Progenitor cell of endocrine pancreas (in vitro differentiated cells): ENCODE measurements at regions not wholly inside any gene's neighbourhood (a gene's known extent, or its start where the extent isn't known, plus 50 kb on each side); places are given as distances from the start of the nearest gene placed in this dataset.

ENCODE experiments used
- DNase-seq: peaks from one replicate; pipeline ENCODE4 v3.0.0; 2021; ENCODE audit warnings: low spot score; ENCODE audit not compliant: unreplicated experiment
- H3K27ac Mint-ChIP-seq: 2 replicates; pipeline ENCODE4 v1.8.0; 2021; ENCODE audit warnings: mild to moderate bottlenecking, moderate library complexity, mixed read lengths
- H3K27me3 Mint-ChIP-seq: 2 replicates; pipeline ENCODE4 v1.8.0; 2021; ENCODE audit warnings: mixed read lengths
- H3K36me3 Mint-ChIP-seq: 2 replicates; pipeline ENCODE4 v1.8.0; 2022; ENCODE audit warnings: mixed read lengths; ENCODE audit not compliant: insufficient read depth
- H3K4me1 Mint-ChIP-seq: 2 replicates; pipeline ENCODE4 v1.8.0; 2021; ENCODE audit warnings: low read depth, mixed read lengths
- H3K4me3 Mint-ChIP-seq: 2 replicates; pipeline ENCODE4 v1.8.0; 2021; ENCODE audit warnings: low read depth, mild to moderate bottlenecking, moderate library complexity, mixed read lengths
- H3K9me3 Mint-ChIP-seq: 2 replicates; pipeline ENCODE4 v1.8.0; 2021; ENCODE audit warnings: low read depth, mixed read lengths
- CTCF ChIP-seq: fragments of 200-600 bp; sonication (generic); IDR thresholded peaks from one replicate; pipeline ENCODE4 v1.5.0; 2021; ENCODE audit warnings: antibody characterized with exemption, mild to moderate bottlenecking; ENCODE audit not compliant: unreplicated experiment

DNA sequence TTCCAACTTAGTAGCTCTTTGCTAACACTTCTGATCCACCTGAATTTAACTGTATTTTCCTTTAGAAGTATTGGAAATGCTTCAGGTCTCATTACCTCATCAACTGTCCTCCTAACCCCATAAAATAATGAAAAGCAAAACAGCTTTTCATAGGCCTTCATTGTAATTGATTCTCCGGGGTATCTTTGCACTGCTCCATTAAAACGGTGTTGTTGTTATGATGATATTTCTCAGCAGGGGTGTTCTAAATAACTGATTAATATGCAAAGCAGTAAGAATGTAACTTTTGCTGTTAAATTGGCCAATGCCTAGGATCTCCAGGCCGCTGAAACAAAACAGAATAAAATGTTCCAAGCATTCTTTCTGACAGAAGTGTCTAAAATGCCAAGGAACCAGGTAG, 1983.2 kb downstream of the EFNA5 start:
- Mint-ChIP-seq H3K4me3 (no peak overlapping the region), H3K27ac (no peak overlapping the region), H3K27me3 (no peaks in the 10 kb centered on the region), H3K36me3 (no peaks in the 10 kb centered on the region), H3K4me1 (no peaks in the 10 kb centered on the region), H3K9me3 (no peaks in the 10 kb centered on the region)
- DNase-seq = no peak
- TF ChIP-seq CTCF = no peak

GRCh38 chr5:105685884-105686283, 1984.9 kb downstream of the EFNA5 start:
- no peaks in the 10 kb centered on the region for H3K27me3 Mint-ChIP-seq
- no peak for TF ChIP-seq CTCF
- no peak overlapping the region for H3K4me3 Mint-ChIP-seq
- H3K9me3 Mint-ChIP-seq = no peaks in the 10 kb centered on the region
- no peak for DNase-seq
- H3K36me3 Mint-ChIP-seq = no peaks in the 10 kb centered on the region
- H3K27ac Mint-ChIP-seq = no peak overlapping the region
- H3K4me1 Mint-ChIP-seq = peaks cover 1% of the 10 kb centered on the region

- H3K4me3 Mint-ChIP-seq = no peak overlapping the region
- peaks cover 1% of the 10 kb centered on the region for H3K4me1 Mint-ChIP-seq
- no peak overlapping the region for H3K27ac Mint-ChIP-seq
- no peak for DNase-seq
- no peaks in the 10 kb centered on the region for H3K27me3 Mint-ChIP-seq
- H3K9me3 Mint-ChIP-seq = no peaks in the 10 kb centered on the region
- no peak for TF ChIP-seq CTCF
- H3K36me3 Mint-ChIP-seq = no peaks in the 10 kb centered on the region
Observed at GRCh38 chr5:105684799-105685198, 1985.9 kb downstream of the EFNA5 start.

DNA sequence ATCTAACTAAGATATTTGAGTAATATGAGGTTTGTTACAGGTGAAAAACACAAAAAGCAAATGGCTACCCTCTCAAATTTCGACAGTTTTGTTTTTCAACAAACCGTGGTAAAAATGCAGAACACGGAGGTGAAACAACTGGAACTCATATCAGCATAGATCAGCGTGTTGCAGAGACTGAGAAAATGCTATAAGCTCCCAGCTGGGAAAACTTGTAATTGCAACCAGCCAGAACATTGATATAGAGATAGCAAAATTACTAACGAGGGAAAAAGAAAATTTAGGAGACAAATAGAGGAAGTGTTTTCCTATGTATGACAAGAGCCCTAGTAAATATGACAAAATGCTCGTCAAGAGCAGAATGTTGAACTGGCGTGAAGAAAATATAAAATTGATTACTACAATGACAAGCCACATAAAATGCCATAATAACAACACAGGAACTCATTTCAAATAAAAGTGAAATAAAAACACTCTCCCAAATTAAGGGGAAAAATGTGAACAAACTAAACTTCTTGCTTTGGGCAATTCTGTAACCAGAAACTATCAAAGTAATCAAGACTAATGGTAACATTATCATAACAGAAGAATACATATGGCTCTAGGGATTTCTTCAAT, 1989.8 kb downstream of the EFNA5 start:
- Mint-ChIP-seq H3K27me3 (no peaks in the 10 kb centered on the region), H3K4me1 (peaks cover 1% of the 10 kb centered on the region), H3K4me3 (no peak overlapping the region), H3K36me3 (no peaks in the 10 kb centered on the region), H3K9me3 (no peaks in the 10 kb centered on the region), H3K27ac (no peak overlapping the region)
- DNase-seq = no peak
- TF ChIP-seq CTCF = no peak

DNA sequence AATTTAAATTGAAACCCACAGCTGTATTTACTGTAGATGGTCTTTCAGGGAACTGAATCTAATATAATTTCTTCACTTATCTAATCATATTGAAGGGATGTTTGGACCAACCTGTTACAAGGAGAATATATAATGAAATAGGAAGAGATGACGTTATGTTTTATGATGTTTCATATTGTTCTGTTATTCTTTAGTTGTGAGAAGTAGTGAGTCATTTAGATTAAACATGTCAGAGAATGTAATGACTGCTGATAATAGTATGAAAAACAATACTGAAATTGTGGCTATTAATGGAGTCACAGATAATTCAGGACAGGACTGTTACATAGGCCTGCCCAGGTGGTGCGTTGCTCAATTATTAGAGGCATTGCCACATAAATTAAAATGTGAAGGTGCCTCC, 1993.4 kb downstream of the EFNA5 start:
- peaks cover 1% of the 10 kb centered on the region for H3K4me1 Mint-ChIP-seq
- no peaks in the 10 kb centered on the region for H3K27me3 Mint-ChIP-seq
- H3K9me3 Mint-ChIP-seq = no peaks in the 10 kb centered on the region
- no peak overlapping the region for H3K4me3 Mint-ChIP-seq
- no peaks in the 10 kb centered on the region for H3K36me3 Mint-ChIP-seq
- no peak overlapping the region for H3K27ac Mint-ChIP-seq
- TF ChIP-seq CTCF = no peak
- no peak for DNase-seq
